CD4-positive, alpha-beta T cell treated with Interleukin-21 for 1 hour (primary cell): ENCODE measurements at regions not wholly inside any gene's neighbourhood (a gene's known extent, or its start where the extent isn't known, plus 50 kb on each side); places are given as distances from the start of the nearest gene placed in this dataset.

Source experiments
- DNase-seq: peaks from one replicate; pipeline ENCODE4 v3.0.0-alpha.2; 2020

GRCh38 chr2:40507432-40507831, 55.5 kb upstream of the SLC8A1 start:
- DNase-seq, result no peak

- DNase-seq, result no peak
Measured at GRCh38 chr2:40510304-40510703, 58.4 kb upstream of the SLC8A1 start.

GRCh38 chr2:40511661-40512213, 59.8 kb upstream of the SLC8A1 start:
- no peak for DNase-seq

GRCh38 chr2:40512256-40512655, 60.4 kb upstream of the SLC8A1 start:
- no peak for DNase-seq

GRCh38 chr2:40513201-40513600, 61.3 kb upstream of the SLC8A1 start:
- no peak for DNase-seq

GRCh38 chr2:40516604-40517003, 64.7 kb upstream of the SLC8A1 start:
- DNase-seq, result no peak

GRCh38 chr2:40528564-40528963, 76.7 kb upstream of the SLC8A1 start:
- no peak for DNase-seq

GRCh38 chr2:40531359-40531758, 79.5 kb upstream of the SLC8A1 start:
- DNase-seq, result no peak

- no peak for DNase-seq
Measured at GRCh38 chr2:40534528-40534927, 82.6 kb upstream of the SLC8A1 start.

- DNase-seq, result no peak
Measured at GRCh38 chr2:40535972-40536371, 84.1 kb upstream of the SLC8A1 start.

GRCh38 chr2:40540026-40540425, 88.1 kb upstream of the SLC8A1 start:
- DNase-seq, result no peak

GRCh38 chr2:40543381-40543780, 91.5 kb upstream of the SLC8A1 start:
- no peak for DNase-seq

- no peak for DNase-seq
Measured at GRCh38 chr2:40544072-40544471, 92.2 kb upstream of the SLC8A1 start.

- DNase-seq, result no peak
Measured at GRCh38 chr2:40545645-40546044, 93.8 kb upstream of the SLC8A1 start.

- no peak for DNase-seq
Measured at GRCh38 chr2:40546439-40547191, 94.7 kb upstream of the SLC8A1 start.

- no peak for DNase-seq
Measured at GRCh38 chr2:40548521-40548920, 96.6 kb upstream of the SLC8A1 start.

- no peak for DNase-seq
Measured at GRCh38 chr2:40550085-40550484, 98.2 kb upstream of the SLC8A1 start.

- DNase-seq, result no peak
Measured at GRCh38 chr2:40551081-40551480, 99.2 kb upstream of the SLC8A1 start.

GRCh38 chr2:40554665-40555294, 102.9 kb upstream of the SLC8A1 start:
- peak; percentile 39 for DNase-seq

- no peak for DNase-seq
Measured at GRCh38 chr2:40556293-40556692, 104.4 kb upstream of the SLC8A1 start.

GRCh38 chr2:40556739-40557138, 104.8 kb upstream of the SLC8A1 start:
- no peak for DNase-seq

- no peak for DNase-seq
Measured at GRCh38 chr2:40558761-40559160, 106.9 kb upstream of the SLC8A1 start.

GRCh38 chr2:40559175-40559574, 107.3 kb upstream of the SLC8A1 start:
- no peak for DNase-seq

- no peak for DNase-seq
Measured at GRCh38 chr2:40564184-40564583, 112.3 kb upstream of the SLC8A1 start.

- no peak for DNase-seq
Measured at GRCh38 chr2:40579247-40579646, 127.4 kb upstream of the SLC8A1 start.
